Spleen (tissue), 7 donors: ENCODE measurements at regions not wholly inside any gene's neighbourhood (a gene's known extent, or its start where the extent isn't known, plus 50 kb on each side); places are given as distances from the start of the nearest gene placed in this dataset.

Experiments
- CTCF ChIP-seq, 11 experiments: fragments of 200-600 bp in 7 of 11; fragments of 450-650 bp in 4 of 11; sonication (generic) in 4 of 11; IDR thresholded peaks in 8 of 11; conservative IDR thresholded peaks in 3 of 11; 1 replicate in 7 of 11; 2 replicates in 4 of 11; pipeline versions ENCODE4 v1.4.0 to v1.8.0; 2016 to 2021; ENCODE audit warnings: antibody characterized with exemption in 11 of 11, inconsistent platforms in 4 of 11, mild to moderate bottlenecking in 1 of 11
- POLR2A ChIP-seq, 3 donors: fragments of 450-650 bp; IDR thresholded peaks; one replicate each; pipeline ENCODE4 v1.5.1; 2017; ENCODE audit warnings: antibody characterized with exemption in 3 of 3, mild to moderate bottlenecking in 1 of 3
- donor health status: DM: no; HTN: no; CAD: no; lungs with moderate emphysema.
- donor health status: DM: no; HTN: no; CAD: no.
- donor health status: DM: no; HTN: no; CAD: no.

DNA sequence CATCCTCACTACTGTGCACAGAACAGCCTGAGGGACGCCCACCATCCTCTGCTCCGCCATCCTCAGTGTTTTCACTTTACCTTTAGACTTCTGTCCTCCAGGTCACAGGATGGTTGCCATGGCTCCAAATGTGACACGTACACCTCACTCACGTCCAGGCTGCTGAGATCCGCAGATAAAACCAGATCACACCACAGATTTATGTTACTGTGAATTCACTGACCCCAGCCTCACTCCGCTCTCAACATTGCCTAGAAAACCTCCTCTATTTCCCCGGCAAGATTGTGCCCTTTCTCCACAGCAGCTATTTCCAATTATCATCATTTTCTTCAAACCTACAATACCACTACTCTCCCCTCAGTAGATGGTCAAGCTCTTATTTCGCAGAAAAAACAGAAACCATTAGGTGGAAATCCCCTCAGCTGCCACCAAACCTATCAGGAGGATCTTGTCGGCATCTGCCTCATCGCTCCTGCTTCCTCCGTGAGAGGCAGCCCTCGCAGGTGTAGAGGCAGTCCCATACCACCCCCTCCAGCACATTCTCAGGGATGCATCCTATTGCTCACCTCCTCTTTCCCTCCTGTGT, 49.8 kb upstream of the SLC1A4 start:
- TF ChIP-seq CTCF (IDR thresholded peaks at IDR 0.05 in 8 of 11, conservative IDR thresholded peaks at IDR 0.05 in 3 of 11) (peak in 1 of 11 experiments; percentile 15), POLR2A (IDR thresholded peaks at IDR 0.05) (no peak)
